Panc1 (cell line): ENCODE measurements at regions not wholly inside any gene's neighbourhood (a gene's known extent, or its start where the extent isn't known, plus 50 kb on each side); places are given as distances from the start of the nearest gene placed in this dataset.

Experiments used
- ATAC-seq: fragments of 200-7000 bp; cut with Tn5 transposase; 2 replicates; pipeline ENCODE4 v1.9.1; 2020; ENCODE audit warnings: mild to moderate bottlenecking, moderate library complexity
- BruUV-seq: library from RNA; stranded (reverse); fragments of 400-500 nt; replicated peaks from 2 replicates; lab custom pipeline; 2021; lab: Mats Ljungman, UMichigan
- CTCF ChIA-PET: fragments of 300-600 bp; sonication (Branson Sonifier 250); formaldehyde crosslinking; loops from one replicate; lab custom pipeline; 2022; ENCODE audit warnings: antibody characterized with exemption; lab: Charles Lee
- POLR2A ChIA-PET: fragments of 300-600 bp; sonication (Branson Sonifier 250); formaldehyde crosslinking; loops from one replicate; lab custom pipeline; 2022; ENCODE audit warnings: antibody characterized with exemption; lab: Charles Lee
- DNase-seq: peaks from one replicate; pipeline ENCODE4 v3.0.0-alpha.2; 2010; ENCODE audit warnings: low read depth, low spot score
- H3K27ac ChIP-seq: 2 replicates; pipeline ENCODE4 v1.5.1; 2011; ENCODE audit warnings: mild to moderate bottlenecking, low read length, inconsistent platforms
- H3K27me3 ChIP-seq: fragments of 200-500 bp; sonication (Bioruptor generic); 2 replicates; pipeline ENCODE4 v1.6.0; 2014; ENCODE audit warnings: low read length, inconsistent platforms; ENCODE audit not compliant: control insufficient read depth, insufficient read depth
- H3K36me3 ChIP-seq: fragments of 200-500 bp; sonication (Bioruptor generic); 2 replicates; pipeline ENCODE4 v1.5.1; 2014; ENCODE audit warnings: inconsistent platforms, mild to moderate bottlenecking, low read length, moderate library complexity; ENCODE audit not compliant: control insufficient read depth, insufficient read depth
- H3K4me1 ChIP-seq: 2 replicates; pipeline ENCODE4 v1.5.1; 2011; ENCODE audit warnings: inconsistent platforms, mild to moderate bottlenecking, low read length, moderate library complexity; ENCODE audit not compliant: control insufficient read depth, insufficient read depth
- H3K4me3 ChIP-seq, 2 experiments: 2 replicates each; pipeline ENCODE4 v1.5.1; 2011 to 2012; ENCODE audit warnings: low read depth in 2 of 2, low read length in 2 of 2, mild to moderate bottlenecking in 2 of 2, inconsistent platforms in 1 of 2, moderate library complexity in 1 of 2
- H3K9me3 ChIP-seq: fragments of 200-500 bp; sonication (Bioruptor generic); 2 replicates; pipeline ENCODE4 v1.5.1; 2014; ENCODE audit warnings: low read depth, mild to moderate bottlenecking, inconsistent platforms, low read length, moderate library complexity; ENCODE audit not compliant: control insufficient read depth, insufficient read depth
- POLR2AphosphoS5 ChIP-seq: IDR thresholded peaks from 2 replicates; pipeline ENCODE4 v1.6.1; 2012; ENCODE audit warnings: mild to moderate bottlenecking, low read depth, low read length, moderate library complexity
- REST ChIP-seq, 2 experiments: IDR thresholded peaks; 2 replicates each; pipeline ENCODE4 v1.6.1; 2011 to 2012; ENCODE audit warnings: low read depth in 2 of 2, control low read depth in 1 of 2, low read length in 1 of 2, mild to moderate bottlenecking in 1 of 2, moderate library complexity in 1 of 2; ENCODE audit not compliant: insufficient read depth in 1 of 2
- SIN3A ChIP-seq: IDR thresholded peaks from 2 replicates; pipeline ENCODE4 v1.6.1; 2012; ENCODE audit warnings: low read depth, mild to moderate bottlenecking, low read length, moderate library complexity, borderline replicate concordance; ENCODE audit not compliant: insufficient read depth
- TCF7L2 ChIP-seq: IDR thresholded peaks from 2 replicates; pipeline ENCODE4 v1.6.1; 2011; ENCODE audit warnings: mild to moderate bottlenecking, low read depth, low read length, inconsistent platforms
- in situ Hi-C: cut with HindIII; loops from 2 replicates; pipeline ENCODE4 v1.10.0; 2016; ENCODE audit warnings: low sequenced_read_pairs, low pct_unique_long_range_greater_than_20kb
- intact Hi-C: fragments of 100-400 bp; cut with micrococcal nuclease; formaldehyde crosslinking; loops from one replicate; pipeline ENCODE4 v1.10.0; 2022; ENCODE audit not compliant: unreplicated experiment
- TF ChIP-seq, protein P1 (sequence below): fragments of 450-650 bp; IDR thresholded peaks from 2 replicates; pipeline ENCODE4 v1.5.1; 2017; ENCODE audit warnings: mild to moderate bottlenecking

DNA sequence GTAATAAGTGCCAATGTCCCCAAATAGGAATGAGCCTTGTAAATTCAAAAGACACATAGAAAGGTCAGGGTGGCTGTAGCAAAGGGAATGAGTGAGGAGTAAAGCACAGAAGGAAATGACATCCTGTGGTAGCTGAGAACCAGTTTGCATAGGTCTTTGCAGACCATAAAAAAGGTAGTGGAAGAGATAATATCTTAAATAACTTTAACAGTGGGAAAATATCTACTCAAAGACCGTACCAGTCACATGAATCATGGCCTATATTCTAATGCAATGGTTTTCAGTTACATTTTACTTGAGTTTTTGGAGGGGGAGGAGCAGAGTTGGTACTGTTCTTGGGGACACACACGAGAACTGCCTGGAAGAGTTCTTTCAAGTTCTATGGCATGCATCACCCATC is 297.3 kb upstream of the ADAMTS9 start:
- ATAC-seq: no peak
- ChIA-PET POLR2A (no interaction called here), CTCF (no interaction called here)
- BruUV-seq: no TSS peak
- in situ Hi-C loops: no loop called here
- H3K36me3 ChIP-seq: no peaks in the 10 kb centered on the region
- intact Hi-C loops: no loop called here
- H3K27me3 ChIP-seq: no peaks in the 10 kb centered on the region
- no peak overlapping the region for H3K4me3 ChIP-seq
- DNase-seq: no peak
- H3K27ac ChIP-seq: no peak overlapping the region
- H3K9me3 ChIP-seq: no peaks in the 10 kb centered on the region
- TF ChIP-seq SIN3A (no peak), REST (IDR thresholded peaks at IDR 0.05; ENCODE audit: insufficient read depth in 1 of 2, low read depth in 2 of 2, low read length in 1 of 2) (no peak), POLR2AphosphoS5 (no peak), TCF7L2 (no peak)
- TF ChIP-seq, protein P1, sequence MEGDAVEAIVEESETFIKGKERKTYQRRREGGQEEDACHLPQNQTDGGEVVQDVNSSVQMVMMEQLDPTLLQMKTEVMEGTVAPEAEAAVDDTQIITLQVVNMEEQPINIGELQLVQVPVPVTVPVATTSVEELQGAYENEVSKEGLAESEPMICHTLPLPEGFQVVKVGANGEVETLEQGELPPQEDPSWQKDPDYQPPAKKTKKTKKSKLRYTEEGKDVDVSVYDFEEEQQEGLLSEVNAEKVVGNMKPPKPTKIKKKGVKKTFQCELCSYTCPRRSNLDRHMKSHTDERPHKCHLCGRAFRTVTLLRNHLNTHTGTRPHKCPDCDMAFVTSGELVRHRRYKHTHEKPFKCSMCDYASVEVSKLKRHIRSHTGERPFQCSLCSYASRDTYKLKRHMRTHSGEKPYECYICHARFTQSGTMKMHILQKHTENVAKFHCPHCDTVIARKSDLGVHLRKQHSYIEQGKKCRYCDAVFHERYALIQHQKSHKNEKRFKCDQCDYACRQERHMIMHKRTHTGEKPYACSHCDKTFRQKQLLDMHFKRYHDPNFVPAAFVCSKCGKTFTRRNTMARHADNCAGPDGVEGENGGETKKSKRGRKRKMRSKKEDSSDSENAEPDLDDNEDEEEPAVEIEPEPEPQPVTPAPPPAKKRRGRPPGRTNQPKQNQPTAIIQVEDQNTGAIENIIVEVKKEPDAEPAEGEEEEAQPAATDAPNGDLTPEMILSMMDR: no peak
- H3K4me1 ChIP-seq: no peaks in the 10 kb centered on the region

- in situ Hi-C loops: no loop called here
- POLR2A ChIA-PET: no interaction called here
Measured at GRCh38 chr3:64983583-64984359, 296.0 kb upstream of the ADAMTS9 start.

More at GRCh38 chr3:64983583-64984359, 296.0 kb upstream of the ADAMTS9 start:
- BruUV-seq: no TSS peak
- TF ChIP-seq POLR2AphosphoS5 (no peak), TCF7L2 (no peak)
- Histone ChIP-seq H3K4me3 (no peak overlapping the region), H3K27me3 (no peaks in the 10 kb centered on the region), H3K4me1 (no peaks in the 10 kb centered on the region), H3K9me3 (no peaks in the 10 kb centered on the region), H3K36me3 (no peaks in the 10 kb centered on the region), H3K27ac (no peak overlapping the region)
- ATAC-seq (no peak), DNase-seq (no peak)
- intact Hi-C loops: no loop called here
- CTCF ChIA-PET: no interaction called here
